ENCODE measurements at regions not wholly inside any gene's neighbourhood (a gene's known extent, or its start where the extent isn't known, plus 50 kb on each side); places are given as distances from the start of the nearest gene placed in this dataset.
"Not testable (repeated sequence)": the region's sequence is repeated elsewhere in the genome, so short reads cannot be mapped to it uniquely, and the experiment has no call there.

DNA sequence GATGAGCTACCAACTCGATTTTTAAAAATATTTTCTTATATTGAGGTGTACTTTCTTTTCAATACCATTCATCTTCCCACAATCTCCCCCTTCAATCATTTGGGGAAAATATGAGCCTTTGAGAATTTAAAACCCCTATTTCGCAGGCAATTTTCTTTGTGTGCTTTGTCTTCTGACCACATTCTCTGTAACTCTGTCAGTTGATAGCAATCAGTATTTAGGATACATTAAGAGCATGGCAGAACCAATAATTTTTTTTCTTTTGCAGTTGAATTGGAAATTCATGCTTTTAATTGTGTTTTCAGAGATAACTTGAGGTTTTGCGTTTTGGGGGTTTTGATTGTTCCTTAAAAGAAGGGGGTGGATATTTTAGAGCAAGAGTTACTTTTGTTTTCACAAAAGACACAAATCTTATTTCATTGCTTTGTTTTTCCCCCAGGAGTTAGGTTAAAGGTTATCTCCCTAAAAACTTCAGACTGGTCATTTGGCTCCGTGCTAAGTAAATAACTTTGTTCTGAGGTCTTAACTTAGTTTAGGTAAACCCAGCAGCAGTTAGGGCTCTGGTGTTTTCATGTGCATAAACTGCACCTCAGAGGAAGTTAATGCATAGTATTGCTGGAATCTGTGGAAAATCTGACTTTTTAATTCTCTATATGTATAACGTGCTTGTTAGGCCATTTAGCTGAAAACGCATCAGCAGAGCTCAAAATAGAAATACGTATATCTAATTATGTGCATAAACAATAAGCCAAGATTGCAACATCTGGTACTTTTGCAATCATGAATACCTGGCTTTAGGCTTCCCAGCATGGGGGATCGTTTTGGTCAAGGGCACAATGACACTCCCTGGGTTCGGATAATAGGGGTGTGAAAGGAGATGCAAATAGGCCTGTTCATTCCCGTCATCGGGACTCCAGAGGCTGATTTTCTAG, 676.4 kb upstream of the ANKRD30A start:
- DNase-seq (ENCODE audit: low spot score): no peak

DNA sequence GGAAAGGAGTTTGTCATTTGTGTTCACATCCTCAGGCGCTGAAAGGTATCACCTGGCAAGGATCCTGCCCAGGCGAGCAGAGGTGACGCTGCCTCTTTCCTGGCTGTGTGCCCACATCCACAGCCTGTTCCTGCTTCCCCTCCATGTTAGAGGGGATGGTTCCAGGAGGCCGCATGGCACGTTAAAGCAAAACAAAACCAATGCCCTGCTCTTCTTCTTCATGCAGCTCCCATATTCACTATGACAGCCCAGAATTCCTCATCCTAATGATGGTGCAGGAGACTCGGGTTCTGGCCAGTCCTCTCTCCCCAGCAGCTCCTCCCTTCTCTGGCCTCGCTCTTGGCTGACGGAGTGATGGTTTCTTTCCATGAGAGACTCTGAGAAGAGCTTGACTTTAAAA, 678.5 kb upstream of the ANKRD30A start:
- no peak for DNase-seq (ENCODE audit: low spot score)

DNA sequence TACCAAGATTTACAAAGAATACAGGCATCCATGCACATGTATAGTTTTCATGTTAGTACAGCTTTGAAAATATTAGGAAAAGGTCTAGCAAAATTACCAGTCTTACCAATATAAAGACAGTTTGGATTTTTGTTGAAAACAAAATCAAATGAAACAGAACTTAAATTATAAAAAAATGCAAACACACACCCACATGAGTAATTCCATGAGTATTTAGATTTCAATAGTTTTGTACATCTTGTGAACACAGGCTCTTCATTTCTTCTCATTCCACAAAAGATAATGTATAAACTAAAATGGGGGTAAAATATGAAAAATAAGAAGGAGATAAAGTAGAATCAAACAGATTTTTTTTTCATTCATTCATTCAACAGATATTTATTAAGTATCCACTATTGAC, 682.2 kb upstream of the ANKRD30A start:
- no peak for DNase-seq (ENCODE audit: low spot score)

DNA sequence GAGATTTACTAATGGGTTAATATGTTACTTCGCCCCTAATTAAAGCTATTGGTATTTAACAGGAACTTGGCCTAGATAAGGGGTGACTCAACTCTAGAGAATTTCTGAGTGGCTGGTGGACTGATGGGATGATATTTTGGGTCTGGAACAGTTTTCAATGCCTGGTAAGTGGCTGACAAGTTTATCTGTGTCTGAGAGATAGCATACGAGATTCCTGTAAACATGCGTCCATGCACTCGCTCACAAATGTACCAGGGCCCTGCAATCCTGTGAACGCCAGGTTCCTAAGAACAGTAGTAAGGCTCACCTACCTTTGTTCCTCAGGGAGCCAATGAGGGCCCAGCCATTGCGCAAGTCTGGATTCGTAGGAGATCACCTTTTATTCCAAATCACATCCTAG, 683.8 kb upstream of the ANKRD30A start:
- DNase-seq (ENCODE audit: low spot score): no peak

DNA sequence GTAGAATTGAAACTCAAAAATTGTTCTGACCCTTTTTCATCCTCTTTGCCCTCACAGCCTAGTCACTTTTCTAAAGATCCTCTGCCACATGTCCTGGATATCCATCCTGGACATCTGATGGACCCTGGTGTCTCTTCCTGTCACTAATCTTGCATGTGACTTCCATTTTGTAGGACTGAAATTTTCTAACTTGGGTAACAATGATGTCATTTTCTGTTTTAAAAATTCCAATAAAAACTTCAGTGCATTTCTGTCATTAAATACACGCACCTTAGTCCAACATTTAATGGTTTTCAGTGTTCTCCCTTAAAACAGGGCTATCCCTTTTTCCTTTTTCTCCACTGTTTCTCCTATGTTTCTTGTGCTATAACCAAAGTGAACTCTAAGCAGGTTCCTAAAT, 684.9 kb upstream of the ANKRD30A start:
- no peak for DNase-seq (ENCODE audit: low spot score)

DNA sequence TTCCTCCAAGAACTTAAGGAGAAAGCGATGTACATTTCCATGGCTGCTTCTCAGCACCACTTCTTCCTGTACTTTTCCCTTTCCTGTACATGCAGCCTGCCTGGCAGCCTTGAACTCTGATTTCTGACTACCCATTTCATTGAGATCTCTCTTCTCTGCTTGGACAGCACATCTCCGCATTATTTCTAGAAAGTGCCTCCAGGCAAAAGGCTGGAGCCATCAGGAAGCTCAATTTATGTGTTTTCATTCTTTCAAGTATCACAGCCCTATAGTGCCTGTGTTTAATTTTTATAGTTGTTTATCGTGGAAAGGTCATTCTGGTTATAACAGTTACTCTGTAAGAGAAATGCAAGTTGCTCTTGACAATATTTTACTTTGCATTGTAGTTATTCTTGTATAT, 688.0 kb upstream of the ANKRD30A start:
- DNase-seq (ENCODE audit: low spot score): no peak

DNA sequence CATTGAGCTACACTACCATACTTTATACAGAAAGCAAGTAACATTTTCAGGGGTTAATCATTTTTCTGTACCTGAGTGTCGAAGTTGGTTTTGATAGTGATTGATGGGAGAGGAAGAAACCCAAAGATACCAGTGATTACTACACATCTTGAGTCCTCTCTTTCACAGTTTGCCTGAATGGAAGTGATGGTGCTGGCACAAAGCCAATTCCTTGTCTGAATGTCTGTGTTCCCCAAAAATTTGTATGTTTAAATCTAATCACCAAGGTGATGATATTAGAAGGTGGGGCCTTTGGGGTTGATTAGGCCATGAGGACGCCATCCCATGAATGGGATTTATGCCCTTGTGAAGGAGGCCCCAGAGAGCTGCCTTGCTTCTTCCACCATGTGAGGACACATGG, 696.9 kb upstream of the ANKRD30A start:
- no peak for DNase-seq (ENCODE audit: low spot score)

DNA sequence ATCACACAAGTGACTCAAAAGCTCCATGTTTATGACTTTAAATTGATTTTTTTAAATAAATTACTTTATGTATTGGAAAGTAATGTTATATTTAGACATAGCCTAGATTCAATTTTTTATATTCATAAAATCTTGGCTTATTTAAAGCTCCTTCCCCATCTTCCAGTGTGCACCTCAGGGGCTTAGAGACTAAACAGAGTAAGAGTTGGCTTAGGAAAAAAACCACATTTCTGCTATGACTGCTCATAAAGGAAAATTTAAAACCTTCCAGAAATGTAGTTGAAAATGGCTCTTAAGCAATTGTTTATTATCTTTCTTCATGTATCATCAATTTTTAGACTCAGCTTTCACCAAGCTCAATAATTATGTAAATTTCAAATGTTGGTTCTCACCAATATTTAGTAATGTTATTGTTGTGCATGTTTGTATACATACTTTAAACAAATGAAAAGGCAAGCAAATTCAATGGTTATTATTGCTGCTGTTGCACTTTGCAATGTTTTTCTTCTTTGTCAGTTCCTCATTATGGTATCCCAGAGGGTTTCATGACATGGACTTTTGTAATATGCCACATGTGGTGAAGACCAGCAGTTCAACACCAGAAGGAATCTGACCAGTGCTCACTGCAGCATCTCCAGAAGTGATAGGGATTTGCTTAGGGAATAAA, 700.1 kb upstream of the ANKRD30A start:
- DNase-seq (ENCODE audit: low spot score): no peak

DNA sequence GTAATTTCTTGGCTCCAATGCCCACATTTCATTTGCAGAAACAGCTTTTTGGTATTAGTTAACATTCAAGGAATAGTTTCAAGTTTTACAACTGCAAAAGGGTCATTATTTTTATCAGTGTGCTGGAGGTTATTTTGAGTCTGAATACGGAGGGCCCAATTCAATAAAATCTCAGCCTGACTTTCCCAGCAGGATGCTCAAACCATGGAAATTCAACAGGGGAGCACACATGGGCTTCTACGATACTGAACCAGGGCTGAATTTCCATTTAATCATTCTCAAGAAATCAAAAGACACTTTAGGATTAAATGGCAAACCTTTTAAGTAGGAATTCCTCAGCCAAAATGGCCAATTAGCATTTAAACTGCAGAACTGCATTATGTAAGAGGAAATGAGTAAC, 700.9 kb upstream of the ANKRD30A start:
- DNase-seq (ENCODE audit: low spot score): no peak

DNA sequence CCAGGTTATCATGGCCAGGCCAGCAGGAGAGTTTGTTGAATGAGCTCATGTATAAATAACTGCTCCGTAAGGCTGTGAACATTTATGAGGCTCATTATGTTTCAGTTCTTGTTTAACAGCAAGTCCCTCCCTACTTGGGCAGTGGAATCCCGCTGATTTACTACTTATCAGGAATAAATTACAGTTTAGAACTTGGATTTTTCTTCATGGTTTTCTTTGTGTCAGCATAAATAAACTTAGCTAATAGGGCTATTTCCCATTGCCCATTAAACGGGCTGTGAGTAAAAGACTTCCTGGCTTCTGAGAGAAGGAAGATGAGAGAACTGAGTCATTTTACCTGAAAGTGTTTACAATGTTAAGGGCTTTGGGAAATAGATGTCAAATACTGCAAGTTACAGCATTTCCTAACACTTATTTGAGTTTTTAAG, 701.6 kb upstream of the ANKRD30A start:
- no peak for DNase-seq (ENCODE audit: low spot score)

DNA sequence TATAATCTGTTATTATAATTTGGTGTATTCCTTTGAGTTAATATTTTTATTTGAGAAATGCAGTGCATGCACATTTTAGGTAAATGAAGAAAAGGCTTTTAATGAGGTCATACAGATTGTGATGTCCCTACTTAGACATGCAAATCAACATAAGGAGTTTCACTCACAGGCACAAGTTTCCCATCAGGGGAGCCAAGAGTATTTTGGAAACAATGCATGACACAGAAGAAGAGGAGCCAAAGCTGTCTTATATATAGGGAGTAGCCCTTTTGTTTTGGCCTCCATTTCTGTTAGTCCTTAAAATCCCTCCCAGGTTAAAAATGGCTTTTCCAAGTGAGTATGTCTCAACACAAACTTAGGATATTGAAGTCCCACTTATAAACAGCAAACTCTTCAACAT, 703.4 kb upstream of the ANKRD30A start:
- no peak for DNase-seq (ENCODE audit: low spot score)

DNA sequence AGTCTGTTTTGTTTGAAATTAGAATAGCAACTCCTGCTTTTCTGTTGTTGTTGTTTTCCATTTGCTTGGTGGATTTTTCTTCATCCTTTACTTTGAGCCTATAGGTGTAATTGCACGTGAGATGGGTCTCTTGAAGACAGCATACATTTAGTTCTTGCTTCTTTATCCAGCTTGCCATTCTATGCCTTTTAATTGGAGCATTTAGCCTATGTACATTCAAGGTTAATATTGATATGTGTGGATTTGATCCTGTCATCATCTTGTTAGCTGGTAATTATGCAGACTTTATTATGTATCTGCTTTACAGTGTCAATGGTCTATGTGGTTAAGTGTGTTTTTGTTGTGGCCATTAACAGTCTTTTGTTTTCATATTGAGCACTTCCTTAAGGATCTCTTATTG, 708.9 kb upstream of the ANKRD30A start:
- no peak for DNase-seq (ENCODE audit: low spot score)

DNA sequence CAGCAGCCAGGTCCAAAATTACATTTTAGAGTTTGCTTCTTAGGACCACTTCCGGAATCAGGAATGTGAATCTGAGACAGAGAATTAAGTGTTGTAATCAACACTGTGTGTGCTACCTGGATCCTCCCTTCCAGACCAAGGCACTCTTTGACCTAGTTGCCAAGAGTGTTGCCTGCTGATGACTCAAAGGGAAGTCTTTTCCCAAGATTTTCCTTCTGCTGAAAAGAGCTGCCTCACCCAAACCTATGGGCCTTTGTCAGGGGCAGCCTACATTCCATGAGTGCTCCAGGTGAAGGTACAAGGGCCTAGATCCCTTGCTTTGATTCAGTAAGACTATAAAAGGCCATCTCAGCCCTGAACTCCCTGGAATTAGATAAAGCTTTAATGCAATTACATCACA, 712.5 kb upstream of the ANKRD30A start:
- DNase-seq (ENCODE audit: low spot score): no peak

DNA sequence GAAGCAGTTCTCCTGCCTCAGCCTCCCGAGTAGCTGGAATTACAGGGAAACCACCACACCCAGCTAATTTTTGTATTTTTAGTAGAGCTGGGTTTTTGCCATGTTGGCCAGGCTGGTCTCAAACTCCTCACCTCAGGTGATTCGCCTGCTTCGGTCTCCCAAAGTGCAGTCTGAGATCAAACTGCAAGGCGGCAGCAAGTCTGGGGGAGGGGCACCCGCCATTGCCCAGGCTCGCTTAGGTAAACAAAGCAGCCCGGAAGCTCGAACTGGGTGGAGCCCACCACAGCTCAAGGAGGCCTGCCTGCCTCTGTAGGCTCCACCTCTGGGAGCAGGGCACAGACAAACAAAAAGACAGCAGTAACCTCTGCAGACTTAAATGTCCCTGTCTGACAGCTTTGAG, 725.2 kb upstream of the ANKRD30A start:
- not testable (repeated sequence) for DNase-seq (ENCODE audit: low spot score)

DNA sequence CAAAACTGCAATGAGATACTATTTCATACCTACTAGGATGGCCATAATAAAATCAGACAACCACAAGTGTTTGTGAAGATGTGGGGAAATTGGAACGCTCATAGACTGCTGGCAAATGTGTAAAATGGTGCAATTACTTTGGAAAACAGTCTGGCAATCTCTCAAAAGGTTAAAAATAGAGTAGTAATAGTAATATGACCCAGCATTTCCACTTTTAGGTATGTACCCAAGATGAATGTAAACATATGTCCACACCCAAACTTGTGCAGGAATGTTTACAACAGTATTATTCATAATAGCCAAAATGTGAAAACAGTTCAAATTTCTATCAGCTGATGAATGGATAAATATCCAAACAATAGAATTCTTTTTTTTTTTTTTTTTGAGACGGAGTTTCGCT, 731.6 kb upstream of the ANKRD30A start:
- no peak for DNase-seq (ENCODE audit: low spot score)

DNA sequence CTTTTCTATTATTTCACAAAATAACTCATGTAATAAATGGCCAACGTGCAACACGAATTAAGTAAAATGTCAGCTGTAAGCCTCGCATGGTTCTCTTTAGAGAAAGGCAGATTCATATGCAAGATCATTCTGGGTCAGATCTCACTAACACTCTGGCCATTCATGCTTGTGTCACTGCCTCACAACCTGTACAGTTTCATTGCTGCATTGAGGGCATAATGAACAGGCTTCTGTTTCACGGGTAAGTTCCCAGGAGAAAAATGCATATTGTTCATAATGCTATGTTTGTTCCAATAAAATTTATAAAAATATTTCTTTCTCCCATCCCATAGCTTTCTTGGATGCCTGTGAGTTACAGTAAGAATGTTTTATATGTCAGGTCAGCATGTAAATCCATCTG, 734.0 kb upstream of the ANKRD30A start:
- DNase-seq (ENCODE audit: low spot score): no peak

DNA sequence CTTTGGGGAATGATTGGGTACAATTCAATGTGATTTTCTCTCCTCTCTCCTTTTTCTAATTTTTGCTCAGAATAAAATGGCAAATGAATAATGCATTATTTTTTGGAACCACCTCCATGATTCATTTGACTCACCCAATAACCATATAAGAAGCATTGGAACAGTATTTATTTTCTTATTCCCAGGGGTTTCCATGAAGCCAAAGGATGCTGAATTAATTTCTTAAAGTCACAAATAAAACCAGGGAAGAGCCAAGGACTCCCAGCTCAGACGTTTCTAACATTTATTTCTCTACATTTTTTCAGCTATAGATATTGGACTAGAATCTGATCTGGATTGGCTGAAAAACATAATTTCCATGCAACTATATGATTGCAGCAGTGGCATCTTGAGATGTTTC, 735.2 kb upstream of the ANKRD30A start:
- no peak for DNase-seq (ENCODE audit: low spot score)

DNA sequence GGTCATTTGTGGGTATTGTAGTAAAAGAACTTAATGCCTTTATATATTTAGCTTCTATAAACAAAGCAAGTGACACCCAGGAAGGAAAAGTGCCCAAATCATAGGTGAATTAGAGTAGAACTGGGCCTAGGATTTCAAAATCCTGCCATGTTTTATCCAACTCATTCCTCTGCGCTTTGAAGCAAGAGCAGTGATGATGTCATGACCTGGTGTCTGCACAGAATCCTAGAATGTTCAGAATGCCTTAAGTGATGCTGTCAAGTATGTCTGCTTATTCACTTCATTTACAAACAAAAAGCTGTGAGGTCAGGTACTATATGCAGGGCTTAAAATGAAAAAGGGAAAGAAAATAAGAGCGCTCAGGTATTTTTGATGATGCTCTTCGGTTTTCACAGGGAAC, 737.2 kb upstream of the ANKRD30A start:
- DNase-seq (ENCODE audit: low spot score): no peak

DNA sequence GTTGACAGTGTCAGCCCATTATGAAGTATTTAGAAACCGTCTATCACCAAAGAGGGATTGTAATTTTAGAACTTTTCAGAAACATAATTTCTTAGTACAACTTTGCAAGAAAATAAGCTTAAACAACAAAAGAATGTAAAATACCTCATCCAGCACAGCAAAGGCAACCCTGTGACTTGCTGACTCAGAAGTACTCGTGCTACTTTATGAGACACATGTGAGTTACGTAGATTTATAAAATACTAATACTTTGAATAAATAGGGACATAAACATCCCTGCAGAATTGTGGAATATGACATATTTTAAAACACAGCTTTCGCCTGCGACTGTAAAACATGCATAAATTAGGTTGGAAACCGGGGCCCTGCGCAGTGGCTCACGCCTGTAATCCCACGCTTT, 739.7 kb upstream of the ANKRD30A start:
- no peak for DNase-seq (ENCODE audit: low spot score)

DNA sequence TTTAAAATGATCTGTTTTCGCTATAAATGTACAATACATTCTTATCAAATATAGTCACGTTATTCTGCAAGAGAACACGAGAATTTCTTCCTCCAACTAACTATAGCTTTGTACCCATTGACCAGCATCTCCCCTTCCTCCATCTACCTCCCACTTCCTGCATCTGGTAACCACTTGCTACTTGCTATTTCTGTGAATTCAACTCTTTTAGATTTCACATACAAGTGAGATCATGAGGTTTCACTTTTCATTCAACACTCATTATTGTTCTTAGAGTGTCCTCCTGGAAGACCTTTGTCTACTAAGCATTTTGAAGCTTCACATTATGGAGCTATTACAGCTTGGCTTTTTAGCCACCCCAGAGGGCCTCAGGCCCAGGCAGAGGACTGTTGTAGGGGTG, 741.3 kb upstream of the FZD8 start:
- DNase-seq (ENCODE audit: low spot score): no peak

DNA sequence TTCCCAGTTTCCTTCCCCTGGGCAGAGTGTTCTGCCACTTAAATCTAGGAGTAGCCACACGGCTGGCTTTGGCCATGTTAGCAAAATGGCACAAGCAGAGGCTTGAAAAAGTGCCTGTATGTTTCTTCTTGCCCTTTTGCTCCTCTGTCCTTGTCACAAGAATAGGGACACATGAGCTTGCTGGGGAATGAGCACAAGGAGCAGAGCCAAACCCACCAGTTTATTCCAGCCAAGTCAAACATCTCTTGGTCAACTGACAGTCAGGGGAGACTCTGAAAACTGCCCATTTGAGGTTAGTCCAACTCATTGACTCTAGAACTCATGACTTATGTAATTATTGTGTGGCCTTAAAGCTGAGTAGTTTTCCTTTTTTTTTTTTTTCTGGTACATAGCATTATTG, 739.7 kb upstream of the FZD8 start:
- DNase-seq (ENCODE audit: low spot score): no peak

DNA sequence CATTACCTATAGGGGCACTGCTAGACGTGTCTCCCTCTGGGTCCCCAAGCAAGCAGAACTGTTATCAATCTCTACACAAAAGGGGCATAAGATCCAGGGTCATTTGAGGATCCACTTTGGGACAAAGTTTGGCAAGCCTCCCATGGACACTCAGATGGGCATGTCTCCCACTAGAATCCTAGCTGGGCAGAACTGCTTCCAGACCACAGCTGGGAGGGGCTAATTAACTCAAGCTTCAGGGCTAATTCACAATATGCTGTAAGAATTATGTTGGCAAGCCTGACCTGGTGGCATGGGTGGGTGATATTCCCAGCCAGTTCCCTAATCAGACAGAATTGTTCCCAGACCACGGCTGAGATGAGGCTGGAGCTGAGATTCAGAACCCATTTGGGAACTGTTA, 738.4 kb upstream of the FZD8 start:
- no peak for DNase-seq (ENCODE audit: low spot score)

DNA sequence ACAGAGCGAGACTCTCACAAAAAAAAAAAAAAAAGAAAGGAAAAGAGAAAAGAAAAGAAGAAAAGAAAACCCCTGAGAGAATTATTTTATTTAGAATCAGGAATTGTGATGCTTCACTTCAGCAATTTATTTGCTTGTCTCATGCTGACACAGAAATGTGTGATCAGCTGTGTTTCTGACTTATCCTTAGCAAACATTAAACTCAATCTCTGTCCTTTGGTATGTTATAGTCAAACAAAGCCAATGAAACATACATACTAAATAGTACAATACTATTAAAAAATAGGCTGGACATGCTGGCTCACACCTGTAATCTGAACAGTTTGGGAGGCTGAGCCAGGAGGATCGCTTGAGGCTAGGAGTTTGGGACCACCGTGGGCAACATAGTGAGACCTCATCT, 733.0 kb upstream of the FZD8 start:
- DNase-seq (ENCODE audit: low spot score): no peak
